ENCODE measurements at regions not wholly inside any gene's neighbourhood (a gene's known extent, or its start where the extent isn't known, plus 50 kb on each side); places are given as distances from the start of the nearest gene placed in this dataset.

DNA sequence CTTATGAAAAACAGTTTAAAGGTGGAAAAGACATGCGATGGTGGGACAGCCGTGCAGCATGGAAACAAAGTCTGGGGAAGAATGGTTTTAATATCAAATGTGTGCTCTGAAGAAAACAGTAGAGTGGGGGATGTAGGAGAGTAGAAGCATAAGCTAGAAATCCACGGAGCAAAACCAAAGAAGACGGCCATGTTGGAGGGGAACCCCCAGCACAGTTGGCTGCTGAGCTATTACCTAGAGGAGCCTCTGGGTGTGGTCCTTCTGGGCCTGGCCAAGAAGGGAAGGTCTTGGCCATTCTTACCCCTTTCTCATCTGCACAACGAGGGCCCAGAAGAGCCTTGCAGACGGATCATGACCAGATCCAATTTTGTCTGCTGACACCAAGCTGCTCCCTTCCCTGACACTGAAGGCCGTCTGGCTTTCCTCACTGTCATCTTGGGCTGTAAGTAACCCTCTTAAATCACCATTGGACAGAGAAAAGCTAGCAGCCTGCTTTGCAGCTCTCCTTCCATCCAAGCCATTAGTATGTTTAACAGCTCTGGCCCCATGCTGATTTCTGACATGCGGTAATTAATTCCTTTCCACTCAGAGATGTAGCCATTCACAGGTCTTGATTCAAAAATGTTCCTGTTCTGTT, 189.5 kb downstream of the SEC61B start:
- Histone ChIP-seq H3K36me3 (ENCODE audit: control insufficient read depth, insufficient read depth, low read length) (no peaks in the 10 kb centered on the region), H3K9me3 (ENCODE audit: control insufficient read depth, low read depth, low read length) (no peaks in the 10 kb centered on the region), H3K27me3 (ENCODE audit: control insufficient read depth, insufficient read depth, low read length) (no peaks in the 10 kb centered on the region), H3K4me3 (ENCODE audit: low read length) (no peak overlapping the region), H3K27ac (ENCODE audit: low read length) (no peak overlapping the region), H3K4me1 (ENCODE audit: control insufficient read depth, insufficient read depth, low read length) (no peaks in the 10 kb centered on the region)
- no peak for DNase-seq
- 76% methylated on average over 3 of the region's 8 CpGs for whole genome bisulfite sequencing (ENCODE audit: insufficient coverage, low lambda C conversion rate)

- Histone ChIP-seq H3K4me3 (ENCODE audit: low read length) (no peak overlapping the region), H3K36me3 (ENCODE audit: control insufficient read depth, insufficient read depth, low read length) (no peaks in the 10 kb centered on the region), H3K4me1 (ENCODE audit: control insufficient read depth, insufficient read depth, low read length) (no peaks in the 10 kb centered on the region), H3K27me3 (ENCODE audit: control insufficient read depth, insufficient read depth, low read length) (no peaks in the 10 kb centered on the region), H3K27ac (ENCODE audit: low read length) (no peak overlapping the region), H3K9me3 (ENCODE audit: control insufficient read depth, low read depth, low read length) (no peaks in the 10 kb centered on the region)
- no peak for DNase-seq
Measured at GRCh38 chr9:99412606-99413005, 190.5 kb downstream of the SEC61B start.

DNA sequence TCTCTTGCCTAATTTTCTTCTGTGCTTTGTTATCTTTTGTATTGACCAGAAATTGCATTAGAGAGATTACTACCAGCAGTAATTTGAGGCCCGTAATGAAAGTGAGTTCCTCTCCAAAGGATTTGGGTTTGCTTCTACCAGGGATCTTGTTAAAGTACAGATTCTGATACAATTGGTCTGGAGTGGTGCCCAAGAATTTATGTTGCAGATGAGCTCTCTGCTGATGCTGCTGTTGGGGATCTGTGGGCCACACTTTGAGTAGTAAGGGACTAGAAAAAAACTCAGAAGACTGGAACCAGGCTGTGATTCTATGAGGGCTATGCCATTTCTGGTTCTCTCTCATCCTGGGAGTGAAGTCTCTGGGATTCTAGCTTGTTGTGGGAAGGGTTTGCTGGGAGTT, 192.2 kb downstream of the SEC61B start:
- no CpG with 5 or more reads among the region's 1 CpG for WGBS (ENCODE audit: insufficient coverage, low lambda C conversion rate)
- H3K27me3 ChIP-seq (ENCODE audit: control insufficient read depth, insufficient read depth, low read length): no peaks in the 10 kb centered on the region
- no peak overlapping the region for H3K4me3 ChIP-seq (ENCODE audit: low read length)
- DNase-seq: no peak
- no peaks in the 10 kb centered on the region for H3K4me1 ChIP-seq (ENCODE audit: control insufficient read depth, insufficient read depth, low read length)
- no peak overlapping the region for H3K27ac ChIP-seq (ENCODE audit: low read length)
- no peaks in the 10 kb centered on the region for H3K9me3 ChIP-seq (ENCODE audit: control insufficient read depth, low read depth, low read length)
- no peaks in the 10 kb centered on the region for H3K36me3 ChIP-seq (ENCODE audit: control insufficient read depth, insufficient read depth, low read length)

GRCh38 chr9:99415606-99416005, 193.5 kb downstream of the SEC61B start:
- Histone ChIP-seq H3K4me1 (ENCODE audit: control insufficient read depth, insufficient read depth, low read length) (no peaks in the 10 kb centered on the region), H3K4me3 (ENCODE audit: low read length) (no peak overlapping the region), H3K27me3 (ENCODE audit: control insufficient read depth, insufficient read depth, low read length) (no peaks in the 10 kb centered on the region), H3K27ac (ENCODE audit: low read length) (no peak overlapping the region), H3K36me3 (ENCODE audit: control insufficient read depth, insufficient read depth, low read length) (no peaks in the 10 kb centered on the region), H3K9me3 (ENCODE audit: control insufficient read depth, low read depth, low read length) (no peaks in the 10 kb centered on the region)
- no peak for DNase-seq
- 100% methylated on average over 1 of the region's 4 CpGs for WGBS (ENCODE audit: insufficient coverage, low lambda C conversion rate)

GRCh38 chr9:99416007-99416406, 193.9 kb downstream of the SEC61B start:
- WGBS (ENCODE audit: insufficient coverage, low lambda C conversion rate): no CpG with 5 or more reads among the region's 2 CpGs
- DNase-seq: no peak
- Histone ChIP-seq H3K4me1 (ENCODE audit: control insufficient read depth, insufficient read depth, low read length) (no peaks in the 10 kb centered on the region), H3K4me3 (ENCODE audit: low read length) (no peak overlapping the region), H3K27me3 (ENCODE audit: control insufficient read depth, insufficient read depth, low read length) (no peaks in the 10 kb centered on the region), H3K9me3 (ENCODE audit: control insufficient read depth, low read depth, low read length) (no peaks in the 10 kb centered on the region), H3K27ac (ENCODE audit: low read length) (no peak overlapping the region), H3K36me3 (ENCODE audit: control insufficient read depth, insufficient read depth, low read length) (no peaks in the 10 kb centered on the region)

GRCh38 chr9:99419070-99419469, 197.0 kb downstream of the SEC61B start:
- Histone ChIP-seq H3K36me3 (ENCODE audit: control insufficient read depth, insufficient read depth, low read length) (no peaks in the 10 kb centered on the region), H3K4me3 (ENCODE audit: low read length) (no peak overlapping the region), H3K27me3 (ENCODE audit: control insufficient read depth, insufficient read depth, low read length) (no peaks in the 10 kb centered on the region), H3K27ac (ENCODE audit: low read length) (no peak overlapping the region), H3K4me1 (ENCODE audit: control insufficient read depth, insufficient read depth, low read length) (no peaks in the 10 kb centered on the region), H3K9me3 (ENCODE audit: control insufficient read depth, low read depth, low read length) (no peaks in the 10 kb centered on the region)
- DNase-seq: no peak
- 50% methylated on average over 1 of the region's 4 CpGs for WGBS (ENCODE audit: insufficient coverage, low lambda C conversion rate)

- no peak for DNase-seq
- Histone ChIP-seq H3K9me3 (ENCODE audit: control insufficient read depth, low read depth, low read length) (no peaks in the 10 kb centered on the region), H3K4me3 (ENCODE audit: low read length) (no peak overlapping the region), H3K27me3 (ENCODE audit: control insufficient read depth, insufficient read depth, low read length) (no peaks in the 10 kb centered on the region), H3K36me3 (ENCODE audit: control insufficient read depth, insufficient read depth, low read length) (no peaks in the 10 kb centered on the region), H3K4me1 (ENCODE audit: control insufficient read depth, insufficient read depth, low read length) (no peaks in the 10 kb centered on the region), H3K27ac (ENCODE audit: low read length) (no peak overlapping the region)
- WGBS (ENCODE audit: insufficient coverage, low lambda C conversion rate): no CpG with 5 or more reads among the region's 4 CpGs
Measured at GRCh38 chr9:99421369-99421768, 199.3 kb downstream of the SEC61B start.

GRCh38 chr9:99425124-99425523, 203.0 kb downstream of the SEC61B start:
- Histone ChIP-seq H3K27ac (ENCODE audit: low read length) (no peak overlapping the region), H3K9me3 (ENCODE audit: control insufficient read depth, low read depth, low read length) (no peaks in the 10 kb centered on the region), H3K36me3 (ENCODE audit: control insufficient read depth, insufficient read depth, low read length) (no peaks in the 10 kb centered on the region), H3K27me3 (ENCODE audit: control insufficient read depth, insufficient read depth, low read length) (no peaks in the 10 kb centered on the region), H3K4me3 (ENCODE audit: low read length) (no peak overlapping the region), H3K4me1 (ENCODE audit: control insufficient read depth, insufficient read depth, low read length) (no peaks in the 10 kb centered on the region)
- DNase-seq: no peak

GRCh38 chr9:99425923-99426842, 204.1 kb downstream of the SEC61B start:
- Histone ChIP-seq H3K4me3 (ENCODE audit: low read length) (no peak overlapping the region), H3K4me1 (ENCODE audit: control insufficient read depth, insufficient read depth, low read length) (no peaks in the 10 kb centered on the region), H3K36me3 (ENCODE audit: control insufficient read depth, insufficient read depth, low read length) (no peaks in the 10 kb centered on the region), H3K9me3 (ENCODE audit: control insufficient read depth, low read depth, low read length) (no peaks in the 10 kb centered on the region), H3K27ac (ENCODE audit: low read length) (no peak overlapping the region), H3K27me3 (ENCODE audit: control insufficient read depth, insufficient read depth, low read length) (no peaks in the 10 kb centered on the region)
- WGBS (ENCODE audit: insufficient coverage, low lambda C conversion rate): no CpG with 5 or more reads among the region's 1 CpG
- DNase-seq: no peak

DNA sequence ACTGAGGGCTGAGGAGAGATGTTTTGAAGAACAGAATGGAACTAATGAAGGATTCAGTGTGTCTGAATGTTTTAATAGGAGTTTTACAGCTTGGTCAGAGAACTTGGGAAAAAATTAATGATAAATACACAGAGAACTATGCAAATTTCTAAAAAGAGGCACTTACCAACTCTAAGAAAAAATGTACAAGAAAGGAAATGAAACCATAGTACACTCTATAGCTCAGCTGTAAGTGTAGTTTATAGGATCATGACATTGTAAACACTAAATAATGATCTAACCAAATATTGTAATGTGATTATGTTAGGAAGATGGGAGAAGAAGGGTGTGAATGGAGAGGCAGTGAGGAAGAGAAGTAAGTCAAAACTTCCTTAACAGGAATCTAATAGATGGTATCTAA, 205.2 kb downstream of the SEC61B start:
- H3K9me3 ChIP-seq (ENCODE audit: control insufficient read depth, low read depth, low read length): no peaks in the 10 kb centered on the region
- H3K27ac ChIP-seq (ENCODE audit: low read length): no peak overlapping the region
- H3K36me3 ChIP-seq (ENCODE audit: control insufficient read depth, insufficient read depth, low read length): no peaks in the 10 kb centered on the region
- no peak overlapping the region for H3K4me3 ChIP-seq (ENCODE audit: low read length)
- H3K4me1 ChIP-seq (ENCODE audit: control insufficient read depth, insufficient read depth, low read length): no peaks in the 10 kb centered on the region
- H3K27me3 ChIP-seq (ENCODE audit: control insufficient read depth, insufficient read depth, low read length): no peaks in the 10 kb centered on the region
- no peak for DNase-seq

DNA sequence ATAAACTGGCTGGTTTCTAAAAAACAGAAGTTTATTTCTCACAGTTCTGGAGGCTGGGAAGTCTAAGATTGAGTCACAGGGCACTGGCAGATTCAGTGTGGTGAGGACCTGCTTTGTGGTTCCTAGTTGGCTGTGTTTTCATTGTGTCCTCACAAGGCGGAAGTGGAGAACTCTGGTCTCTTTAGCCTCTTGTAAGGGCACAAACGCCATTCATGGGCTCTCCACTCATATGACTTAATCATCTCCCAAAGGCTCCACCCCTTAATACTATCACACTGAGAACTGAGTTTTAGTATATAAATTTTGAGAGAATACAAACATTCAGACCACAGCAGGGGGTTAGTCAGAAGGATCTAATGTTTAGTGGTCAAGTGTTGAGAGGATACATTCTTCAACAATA, 208.2 kb downstream of the SEC61B start:
- no peak overlapping the region for H3K4me3 ChIP-seq (ENCODE audit: low read length)
- no peaks in the 10 kb centered on the region for H3K4me1 ChIP-seq (ENCODE audit: control insufficient read depth, insufficient read depth, low read length)
- no peak overlapping the region for H3K27ac ChIP-seq (ENCODE audit: low read length)
- no peaks in the 10 kb centered on the region for H3K9me3 ChIP-seq (ENCODE audit: control insufficient read depth, low read depth, low read length)
- no peaks in the 10 kb centered on the region for H3K27me3 ChIP-seq (ENCODE audit: control insufficient read depth, insufficient read depth, low read length)
- H3K36me3 ChIP-seq (ENCODE audit: control insufficient read depth, insufficient read depth, low read length): no peaks in the 10 kb centered on the region
- no peak for DNase-seq
- no CpG with 5 or more reads among the region's 2 CpGs for WGBS (ENCODE audit: insufficient coverage, low lambda C conversion rate)
